EL (cell line): ENCODE measurements at regions not wholly inside any gene's neighbourhood (a gene's known extent, or its start where the extent isn't known, plus 50 kb on each side); places are given as distances from the start of the nearest gene placed in this dataset.
"Not testable (repeated sequence)": the region's sequence is repeated elsewhere in the genome, so short reads cannot be mapped to it uniquely, and the experiment has no call there.

Source experiments
- DNase-seq: peaks from one replicate; pipeline ENCODE4 v3.0.0-alpha.2; 2016

- no peak for DNase-seq
Observed at GRCh38 chr15:36110659-36110993, 468.8 kb upstream of the CDIN1 start.

- no peak for DNase-seq
Observed at GRCh38 chr15:36117296-36117787, 462.1 kb upstream of the CDIN1 start.

GRCh38 chr15:36126194-36126593 lies 453.2 kb upstream of the CDIN1 start:
- no peak for DNase-seq

- no peak for DNase-seq
Observed at GRCh38 chr15:36130641-36131310, 448.6 kb upstream of the CDIN1 start.

- peak; percentile 3 for DNase-seq
Observed at GRCh38 chr15:36133742-36134141, 445.7 kb upstream of the CDIN1 start.

GRCh38 chr15:36136049-36136448 lies 443.4 kb upstream of the CDIN1 start:
- no peak for DNase-seq

GRCh38 chr15:36152936-36153335 lies 426.5 kb upstream of the CDIN1 start:
- no peak for DNase-seq

- peak; percentile 66 for DNase-seq
Observed at GRCh38 chr15:36156879-36157427, 422.5 kb upstream of the CDIN1 start.

- DNase-seq: no peak
Observed at GRCh38 chr15:36160351-36160750, 419.1 kb upstream of the CDIN1 start.

GRCh38 chr15:36161108-36161507 lies 418.3 kb upstream of the CDIN1 start:
- DNase-seq: no peak

- DNase-seq: peak; percentile 55
Observed at GRCh38 chr15:36161771-36162212, 417.6 kb upstream of the CDIN1 start.

GRCh38 chr15:36163983-36164382 lies 415.4 kb upstream of the CDIN1 start:
- not testable (repeated sequence) for DNase-seq

GRCh38 chr15:36172955-36173354 lies 406.5 kb upstream of the CDIN1 start:
- no peak for DNase-seq

GRCh38 chr15:36175186-36175740 lies 404.2 kb upstream of the CDIN1 start:
- no peak for DNase-seq

GRCh38 chr15:36175741-36176291 lies 403.6 kb upstream of the CDIN1 start:
- peak; percentile 20 for DNase-seq

- DNase-seq: peak; percentile 20
Observed at GRCh38 chr15:36177590-36178302, 401.7 kb upstream of the CDIN1 start.

- no peak for DNase-seq
Observed at GRCh38 chr15:36178303-36178633, 401.2 kb upstream of the CDIN1 start.

- no peak for DNase-seq
Observed at GRCh38 chr15:36183201-36183600, 396.2 kb upstream of the CDIN1 start.

- no peak for DNase-seq
Observed at GRCh38 chr15:36185438-36185837, 394.0 kb upstream of the CDIN1 start.

GRCh38 chr15:36185845-36186244 lies 393.6 kb upstream of the CDIN1 start:
- no peak for DNase-seq

- DNase-seq: no peak
Observed at GRCh38 chr15:36186376-36186775, 393.1 kb upstream of the CDIN1 start.

- DNase-seq: no peak
Observed at GRCh38 chr15:36191459-36191858, 388.0 kb upstream of the CDIN1 start.

- not testable (repeated sequence) for DNase-seq
Observed at GRCh38 chr15:36195361-36196007, 383.9 kb upstream of the CDIN1 start.
